SK-N-SH (cell line): ENCODE measurements at regions not wholly inside any gene's neighbourhood (a gene's known extent, or its start where the extent isn't known, plus 50 kb on each side); places are given as distances from the start of the nearest gene placed in this dataset.

Experiments used
- CTCF ChIP-seq: fragments of 200-600 bp; sonication (generic); IDR thresholded peaks from 2 replicates; pipeline ENCODE4 v1.6.1; 2017; ENCODE audit warnings: antibody characterized with exemption, mild to moderate bottlenecking, moderate library complexity
- MXI1 ChIP-seq: IDR thresholded peaks from 2 replicates; pipeline ENCODE4 v1.6.1; 2012; ENCODE audit warnings: mild to moderate bottlenecking, low read depth, low read length, improper control_type of control experiment
- POLR2AphosphoS5 ChIP-seq: IDR thresholded peaks from 2 replicates; pipeline ENCODE4 v1.6.1; 2012; ENCODE audit warnings: low read depth, low read length

- TF ChIP-seq CTCF, result no peak
- TF ChIP-seq MXI1, result no peak
- TF ChIP-seq POLR2AphosphoS5, result no peak
These were observed 268.9 kb upstream of the HSF2 start for GRCh38 chr6:122130518-122130917.
